Uterus (tissue), 2 donors: ENCODE measurements at regions not wholly inside any gene's neighbourhood (a gene's known extent, or its start where the extent isn't known, plus 50 kb on each side); places are given as distances from the start of the nearest gene placed in this dataset.

Source experiments
- POLR2A ChIP-seq, 2 donors: fragments of 450-650 bp; IDR thresholded peaks; one replicate each; pipeline ENCODE4 v1.6.1; 2016; ENCODE audit warnings: antibody characterized with exemption in 2 of 2, mild to moderate bottlenecking in 1 of 2, moderate library complexity in 1 of 2
- TF ChIP-seq, protein P1 (sequence below), 4 experiments: fragments of 200-600 bp in 2 of 4; fragments of 450-650 bp in 2 of 4; sonication (generic) in 2 of 4; IDR thresholded peaks; one replicate each; pipeline ENCODE4 v1.5.1; 2016 to 2019; ENCODE audit warnings: antibody characterized with exemption in 4 of 4, mild to moderate bottlenecking in 2 of 4, moderate library complexity in 1 of 4

DNA sequence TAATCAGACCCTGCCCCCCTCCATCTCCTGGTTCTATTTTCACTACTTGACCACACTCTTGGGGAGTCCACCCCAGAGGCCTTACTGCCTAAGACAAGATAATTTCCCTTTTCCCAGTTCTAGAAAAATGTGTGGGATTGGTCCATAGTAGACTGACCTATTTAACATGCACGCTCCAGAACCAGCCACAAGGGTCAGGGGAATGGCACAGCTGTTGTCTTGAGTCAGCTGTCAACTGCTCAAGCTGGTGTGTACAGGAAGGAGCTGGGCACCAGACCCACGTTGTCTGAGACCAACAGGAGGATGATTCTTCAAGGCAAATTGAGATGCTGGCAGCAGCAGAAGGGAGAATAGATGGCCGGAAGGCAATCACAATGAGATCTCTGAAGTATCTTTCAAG lies 280.5 kb downstream of the UQCRFS1 start:
- TF ChIP-seq, protein P1, sequence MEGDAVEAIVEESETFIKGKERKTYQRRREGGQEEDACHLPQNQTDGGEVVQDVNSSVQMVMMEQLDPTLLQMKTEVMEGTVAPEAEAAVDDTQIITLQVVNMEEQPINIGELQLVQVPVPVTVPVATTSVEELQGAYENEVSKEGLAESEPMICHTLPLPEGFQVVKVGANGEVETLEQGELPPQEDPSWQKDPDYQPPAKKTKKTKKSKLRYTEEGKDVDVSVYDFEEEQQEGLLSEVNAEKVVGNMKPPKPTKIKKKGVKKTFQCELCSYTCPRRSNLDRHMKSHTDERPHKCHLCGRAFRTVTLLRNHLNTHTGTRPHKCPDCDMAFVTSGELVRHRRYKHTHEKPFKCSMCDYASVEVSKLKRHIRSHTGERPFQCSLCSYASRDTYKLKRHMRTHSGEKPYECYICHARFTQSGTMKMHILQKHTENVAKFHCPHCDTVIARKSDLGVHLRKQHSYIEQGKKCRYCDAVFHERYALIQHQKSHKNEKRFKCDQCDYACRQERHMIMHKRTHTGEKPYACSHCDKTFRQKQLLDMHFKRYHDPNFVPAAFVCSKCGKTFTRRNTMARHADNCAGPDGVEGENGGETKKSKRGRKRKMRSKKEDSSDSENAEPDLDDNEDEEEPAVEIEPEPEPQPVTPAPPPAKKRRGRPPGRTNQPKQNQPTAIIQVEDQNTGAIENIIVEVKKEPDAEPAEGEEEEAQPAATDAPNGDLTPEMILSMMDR (IDR thresholded peaks at IDR 0.05), result no peak
- TF ChIP-seq POLR2A (IDR thresholded peaks at IDR 0.05), result no peak
